Middle frontal gyrus (tissue), 1 donor: ENCODE measurements at regions not wholly inside any gene's neighbourhood (a gene's known extent, or its start where the extent isn't known, plus 50 kb on each side); places are given as distances from the start of the nearest gene placed in this dataset.

ENCODE experiments used
- DNase-seq: peaks from one replicate; pipeline ENCODE4 v3.0.0-alpha.2; 2015; ENCODE audit warnings: low spot score; ENCODE audit errors: extremely low spot score

DNA sequence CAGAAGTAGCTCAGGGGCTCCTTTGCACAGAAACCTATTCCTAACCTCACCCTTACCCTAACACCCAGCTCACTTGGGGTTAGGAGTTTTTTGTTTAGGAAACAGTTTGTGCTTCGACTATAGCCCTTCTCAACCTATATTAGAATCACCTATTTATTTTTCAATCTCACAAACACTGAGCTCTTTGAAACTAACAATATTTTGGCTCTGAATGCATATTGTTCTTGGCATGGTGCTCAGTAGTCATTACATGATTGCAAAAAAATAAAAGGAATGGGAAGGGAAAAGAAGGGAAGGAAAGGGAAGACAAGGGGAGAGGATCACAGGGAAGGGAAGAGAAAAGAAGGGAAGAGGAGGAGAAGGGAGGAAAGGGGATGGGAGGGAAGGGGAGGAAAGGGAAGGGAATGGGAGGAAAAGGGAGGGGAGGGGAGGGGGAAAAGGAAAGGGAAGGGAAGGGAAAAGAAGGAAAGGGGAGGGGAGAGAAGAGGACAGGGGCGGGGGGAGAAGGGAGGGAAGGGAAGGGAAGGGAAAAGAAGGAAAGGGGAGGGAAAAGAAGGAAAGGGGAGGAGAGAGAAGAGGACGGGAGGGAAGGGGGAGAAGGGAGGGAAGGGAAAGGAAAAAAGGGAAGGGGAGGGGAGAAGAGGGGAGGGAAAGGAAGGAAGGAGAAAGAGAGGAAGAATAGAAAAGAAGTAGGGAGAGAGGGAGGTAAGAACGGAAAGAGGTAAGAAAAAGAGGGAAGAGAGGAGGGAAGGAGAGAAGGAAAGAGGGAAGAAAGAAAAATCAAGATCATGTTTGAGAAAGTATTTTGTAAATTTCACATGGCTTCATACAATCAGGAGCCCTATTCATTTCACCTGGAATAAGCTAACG is 484.1 kb upstream of the NFIA start:
- no peak for DNase-seq

GRCh38 chr1:60596791-60597750 is 485.3 kb upstream of the NFIA start:
- no peak for DNase-seq

- no peak for DNase-seq
Measured at GRCh38 chr1:60591583-60591982, 490.8 kb upstream of the NFIA start.

DNA sequence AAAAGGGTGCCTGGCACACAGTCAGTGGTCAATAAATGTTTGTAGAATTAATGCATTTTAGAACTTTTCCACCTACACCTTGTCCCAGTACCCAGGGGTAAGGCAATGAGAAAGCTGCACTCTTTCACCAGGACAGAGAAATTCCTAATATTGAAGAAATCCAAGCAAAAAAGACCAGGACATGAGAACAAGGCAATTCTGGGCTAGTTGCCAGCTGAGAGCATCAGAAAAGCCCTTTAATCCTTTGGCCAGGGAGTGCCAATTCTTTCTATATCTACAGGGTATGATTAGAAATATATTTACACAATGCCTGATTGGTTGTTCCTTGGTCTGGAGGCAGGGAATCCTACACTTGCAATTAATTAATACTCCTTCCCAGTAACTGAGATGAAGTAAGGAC is 492.4 kb upstream of the NFIA start:
- DNase-seq, result no peak

DNA sequence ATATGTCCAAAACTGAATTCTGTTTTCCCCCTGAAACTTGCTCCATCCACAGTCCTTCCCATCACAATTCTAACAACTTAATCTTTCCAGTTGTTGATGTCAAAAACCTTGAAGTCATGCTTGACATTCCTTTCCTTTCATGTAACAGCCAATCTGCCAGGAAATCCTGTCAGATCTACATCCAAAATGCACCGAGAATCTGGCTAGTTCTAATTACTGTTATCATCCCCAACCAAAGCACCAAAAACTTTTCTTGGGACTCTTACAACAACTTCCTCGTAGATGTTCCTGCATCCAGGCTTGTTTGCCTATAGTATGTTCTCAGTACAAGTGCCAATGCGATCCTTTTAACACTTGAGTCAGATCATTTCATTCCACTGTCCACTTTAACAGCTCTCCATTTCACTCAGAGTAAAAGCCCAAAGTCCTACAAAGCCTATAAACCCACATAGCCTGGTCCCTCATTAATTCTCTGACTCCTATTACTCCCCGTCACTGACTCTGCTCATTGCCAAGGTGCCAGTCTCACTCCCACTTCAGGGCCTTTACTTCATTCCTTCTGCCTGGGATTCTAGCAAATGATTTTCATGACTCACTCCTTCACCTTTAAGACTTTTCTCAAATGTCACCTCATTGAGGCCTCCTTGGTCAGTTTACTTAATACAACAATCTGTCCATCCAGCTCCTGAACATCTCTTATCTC is 493.2 kb upstream of the NFIA start:
- no peak for DNase-seq

DNA sequence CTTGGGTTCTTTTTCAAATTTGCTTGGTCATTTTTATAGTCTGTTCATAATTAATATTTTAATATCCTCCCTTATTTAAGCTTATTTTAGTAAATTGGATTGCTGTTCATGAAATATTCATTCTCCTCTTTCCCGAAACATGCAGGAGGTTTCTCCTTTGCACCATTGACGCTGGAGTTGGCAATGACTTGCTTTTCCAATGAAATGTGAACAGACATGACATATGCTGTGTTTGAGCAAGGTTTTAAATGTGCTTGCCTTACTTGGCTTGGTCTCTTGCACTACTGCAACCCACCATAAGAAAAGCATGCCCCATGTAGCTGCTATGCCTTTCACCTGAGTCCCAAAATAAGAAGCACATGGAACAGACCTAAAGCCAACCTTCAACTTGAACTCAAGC is 498.0 kb upstream of the NFIA start:
- DNase-seq, result no peak

DNA sequence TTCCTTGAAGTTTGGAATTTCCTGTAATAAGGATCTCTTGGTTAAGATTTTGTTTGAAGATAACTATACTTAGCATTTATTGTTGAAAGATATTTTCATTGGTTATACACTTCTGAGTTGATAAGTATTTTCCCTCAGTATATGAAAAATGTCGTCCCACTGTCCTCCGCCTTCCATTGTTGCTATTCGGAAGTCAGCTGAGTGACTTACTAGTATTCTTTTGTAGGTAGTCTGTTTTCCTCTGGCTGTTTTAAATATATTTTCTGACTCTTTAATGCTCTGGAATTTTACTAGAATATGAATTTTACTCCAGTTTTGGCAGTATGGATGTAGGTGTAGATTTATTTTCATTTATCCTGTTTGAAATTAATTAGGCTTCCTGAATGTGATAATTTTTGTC is 498.7 kb upstream of the NFIA start:
- no peak for DNase-seq

GRCh38 chr1:60581455-60582220 is 500.7 kb upstream of the NFIA start:
- no peak for DNase-seq

- DNase-seq, result no peak
Measured at GRCh38 chr1:60577029-60577428, 503.5 kb upstream of the C1orf87 start.

- DNase-seq, result no peak
Measured at GRCh38 chr1:60575326-60575977, 501.9 kb upstream of the C1orf87 start.

DNA sequence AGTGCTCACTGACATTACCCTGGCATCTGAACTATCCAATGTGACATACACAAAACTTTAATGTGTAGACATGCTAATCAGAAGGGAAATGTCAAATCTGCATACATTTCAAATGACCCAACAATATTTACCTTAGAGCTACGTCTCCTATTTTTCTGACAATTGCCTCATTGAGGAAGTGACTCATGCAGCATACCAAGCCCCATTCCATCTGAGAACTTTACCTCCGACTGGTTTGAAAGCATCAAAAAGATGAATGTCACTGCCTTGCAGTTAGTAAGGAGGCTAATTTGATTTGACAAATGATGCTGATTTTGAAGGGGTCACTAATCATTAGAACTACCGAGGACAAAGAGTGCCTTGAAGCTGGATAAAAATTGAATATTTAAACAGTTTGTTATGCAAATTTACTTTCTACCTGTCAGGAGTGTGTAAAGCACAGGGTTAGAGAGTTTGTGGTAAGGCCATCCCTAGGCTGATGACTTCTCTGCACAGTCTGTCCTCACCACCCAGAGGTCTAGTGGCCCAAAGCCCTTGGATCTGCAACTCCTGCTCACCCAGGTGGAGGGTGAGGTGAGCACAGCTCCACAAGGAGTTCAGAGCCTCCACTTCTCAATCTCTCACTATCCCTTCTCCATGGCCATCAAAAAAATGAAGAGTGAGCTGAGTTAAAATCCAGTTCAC is 500.3 kb upstream of the C1orf87 start:
- DNase-seq, result no peak

DNA sequence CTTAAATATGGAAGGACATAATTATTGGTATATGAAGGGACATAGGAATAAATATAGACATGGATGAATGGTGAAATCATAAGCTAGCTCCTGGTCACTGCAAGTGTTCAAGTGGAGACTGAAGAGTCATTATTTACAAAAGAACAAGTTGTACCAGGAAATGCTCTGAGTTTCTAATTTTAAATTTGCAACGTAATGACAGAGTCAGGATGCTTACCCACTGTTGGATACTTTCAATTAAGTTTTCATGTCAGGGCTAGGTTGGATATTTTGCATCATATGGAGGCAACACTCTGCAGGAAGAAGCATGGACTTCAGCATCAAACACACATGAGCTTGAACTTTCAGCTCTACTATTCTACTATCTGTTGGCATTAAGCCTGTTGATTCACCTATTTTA is 499.6 kb upstream of the C1orf87 start:
- no peak for DNase-seq

DNA sequence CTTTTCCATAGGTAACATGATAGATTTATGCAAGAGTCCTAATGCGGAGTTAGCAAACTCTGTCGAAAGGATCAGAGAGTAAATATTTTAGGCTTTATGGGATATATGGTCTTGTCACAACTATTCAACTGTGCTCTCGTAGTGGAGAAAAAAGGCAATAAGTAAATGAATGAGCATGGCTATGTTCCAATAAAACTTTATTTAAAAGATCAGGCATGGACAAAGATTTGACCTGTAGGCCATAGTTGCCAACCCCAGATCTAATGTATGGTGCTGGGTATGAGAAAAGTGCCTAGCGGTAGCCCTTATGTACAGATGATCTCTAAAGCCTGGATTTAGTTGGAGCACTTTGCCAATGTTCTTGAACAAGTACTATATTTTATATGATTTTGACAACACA is 498.8 kb upstream of the C1orf87 start:
- DNase-seq, result no peak

DNA sequence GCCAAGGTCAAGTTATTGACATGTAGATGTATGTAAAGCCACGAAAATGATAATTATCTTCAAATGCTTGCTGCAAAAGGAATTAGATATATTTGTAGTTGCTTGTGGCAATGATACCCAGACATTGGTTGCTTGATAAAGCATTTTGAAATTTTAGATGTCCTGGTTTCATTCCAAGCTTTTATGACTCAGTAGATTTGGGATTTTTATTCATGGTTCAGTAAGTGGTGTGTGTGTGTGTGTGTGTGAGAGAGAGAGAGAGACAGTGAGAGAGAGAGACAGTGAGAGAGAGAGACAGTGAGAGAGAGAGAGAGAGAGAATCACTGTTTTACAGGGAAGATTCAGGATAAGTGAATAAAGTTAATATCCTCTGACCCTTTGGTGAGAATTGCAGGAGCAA is 498.2 kb upstream of the C1orf87 start:
- DNase-seq, result no peak

GRCh38 chr1:60569189-60569588 is 495.6 kb upstream of the C1orf87 start:
- no peak for DNase-seq

DNA sequence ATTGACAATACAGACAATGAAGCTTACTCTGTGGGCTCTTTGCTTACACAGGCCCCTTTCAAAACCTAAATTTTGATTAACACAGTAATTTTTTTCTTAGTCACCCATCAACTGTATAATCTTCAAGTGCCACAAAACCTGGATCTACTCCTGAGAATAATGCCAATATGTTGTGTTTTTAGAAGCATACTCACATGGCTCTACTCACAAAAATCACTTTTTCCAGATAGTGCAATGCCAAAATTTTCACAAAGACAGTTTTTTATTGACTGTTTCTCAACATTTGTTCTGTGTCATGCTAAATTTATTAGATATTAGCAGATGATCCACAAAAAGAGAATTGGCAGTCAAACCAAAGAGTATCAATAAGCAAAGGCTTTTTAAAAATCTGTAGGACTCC is 493.7 kb upstream of the C1orf87 start:
- no peak for DNase-seq

DNA sequence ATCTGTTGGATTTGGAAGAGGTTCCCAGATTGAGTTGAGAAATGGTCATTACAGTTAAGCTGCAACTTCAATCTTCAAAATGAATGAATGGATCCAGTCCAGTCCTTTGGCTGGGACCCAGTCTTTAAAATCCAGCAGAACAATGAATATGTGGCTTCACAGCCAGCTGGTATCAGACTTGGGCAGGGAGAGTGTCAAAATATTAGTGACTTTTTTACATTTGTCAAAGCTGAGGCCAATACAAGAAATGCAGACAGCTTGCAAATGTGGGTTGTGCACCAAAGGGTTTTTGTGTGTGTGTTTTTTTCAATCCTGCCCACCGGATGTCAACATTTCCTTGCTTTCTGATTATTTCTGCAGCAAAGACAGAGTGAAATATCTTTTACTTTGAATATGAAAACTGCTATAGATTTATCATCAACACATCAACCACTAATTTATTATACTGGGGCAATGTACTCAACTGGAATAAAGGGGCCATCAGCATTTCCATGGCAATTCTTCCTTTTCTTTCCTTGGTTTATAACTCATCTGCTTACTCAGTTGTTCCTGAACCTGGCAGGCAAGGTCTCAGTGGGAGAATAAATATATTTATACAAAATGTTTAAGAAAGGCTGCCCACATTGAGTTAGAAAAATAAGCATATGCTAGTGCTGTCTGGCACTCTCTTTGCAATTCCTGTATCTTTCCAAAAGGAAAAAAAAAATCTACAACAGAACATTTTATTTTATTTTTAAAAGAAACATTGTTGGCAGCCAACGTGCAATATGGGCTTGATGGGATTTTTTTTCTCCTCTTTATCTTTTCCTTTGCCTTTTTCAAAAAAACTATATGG is 491.6 kb upstream of the C1orf87 start:
- no peak for DNase-seq

GRCh38 chr1:60563777-60564535 is 490.4 kb upstream of the C1orf87 start:
- DNase-seq, result no peak
